ENCODE measurements at regions not wholly inside any gene's neighbourhood (a gene's known extent, or its start where the extent isn't known, plus 50 kb on each side); places are given as distances from the start of the nearest gene placed in this dataset.

DNA sequence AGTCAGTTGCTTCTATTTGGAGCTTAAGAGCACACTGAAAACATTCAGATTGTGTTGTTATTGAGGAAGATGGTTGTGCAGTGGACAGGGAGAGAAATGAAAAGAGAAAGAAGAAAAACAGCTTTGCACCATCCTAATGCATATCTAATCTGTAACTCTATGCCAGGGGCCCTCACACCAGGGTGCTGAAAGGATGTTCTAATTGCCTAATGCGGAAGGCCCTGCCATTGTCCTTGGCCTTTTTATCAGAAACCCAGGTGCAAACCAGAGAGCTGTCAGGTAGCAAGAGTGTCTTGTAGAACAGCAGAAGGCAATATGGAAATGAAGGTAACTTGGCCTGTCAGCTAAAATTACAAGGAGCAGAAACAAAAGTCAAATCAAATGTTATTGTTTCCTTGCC is 384.5 kb upstream of the PIK3R1 start:
- POLR2A ChIA-PET = no interaction called here

DNA sequence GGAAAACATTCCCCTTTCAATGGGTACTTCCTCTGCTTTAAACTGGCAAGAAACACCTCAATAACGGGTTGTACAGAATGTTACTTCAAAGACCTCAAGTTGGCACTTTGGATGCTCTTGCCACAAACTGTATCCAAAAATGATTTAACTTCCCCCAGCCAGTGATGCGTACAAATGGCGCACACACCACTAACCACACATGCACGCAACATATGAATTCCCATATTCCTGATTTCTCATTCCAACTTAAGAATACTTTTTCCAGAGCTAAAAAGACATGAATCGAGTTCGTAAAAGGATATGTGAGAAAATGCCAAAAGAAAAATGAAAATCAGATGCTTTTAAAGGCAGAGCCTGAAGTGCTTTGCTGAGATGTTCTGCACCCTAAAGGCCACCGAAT is 388.0 kb upstream of the PIK3R1 start:
- no peak for DNase-seq
- intact Hi-C loops (cut with micrococcal nuclease) = no loop called here
- no peak for ATAC-seq
- Mint-ChIP-seq H3K4me1 (ENCODE audit: low read depth) (no peaks in the 10 kb centered on the region), H3K9me3 (peaks cover 6% of the 10 kb centered on the region), H3K27ac (no peak overlapping the region), H3K4me3 (no peak overlapping the region), H3K36me3 (ENCODE audit: low read depth) (no peaks in the 10 kb centered on the region), H3K27me3 (no peaks in the 10 kb centered on the region)
- ChIA-PET CTCF (no interaction called here), POLR2A (no interaction called here)
- TF ChIP-seq, protein P1, sequence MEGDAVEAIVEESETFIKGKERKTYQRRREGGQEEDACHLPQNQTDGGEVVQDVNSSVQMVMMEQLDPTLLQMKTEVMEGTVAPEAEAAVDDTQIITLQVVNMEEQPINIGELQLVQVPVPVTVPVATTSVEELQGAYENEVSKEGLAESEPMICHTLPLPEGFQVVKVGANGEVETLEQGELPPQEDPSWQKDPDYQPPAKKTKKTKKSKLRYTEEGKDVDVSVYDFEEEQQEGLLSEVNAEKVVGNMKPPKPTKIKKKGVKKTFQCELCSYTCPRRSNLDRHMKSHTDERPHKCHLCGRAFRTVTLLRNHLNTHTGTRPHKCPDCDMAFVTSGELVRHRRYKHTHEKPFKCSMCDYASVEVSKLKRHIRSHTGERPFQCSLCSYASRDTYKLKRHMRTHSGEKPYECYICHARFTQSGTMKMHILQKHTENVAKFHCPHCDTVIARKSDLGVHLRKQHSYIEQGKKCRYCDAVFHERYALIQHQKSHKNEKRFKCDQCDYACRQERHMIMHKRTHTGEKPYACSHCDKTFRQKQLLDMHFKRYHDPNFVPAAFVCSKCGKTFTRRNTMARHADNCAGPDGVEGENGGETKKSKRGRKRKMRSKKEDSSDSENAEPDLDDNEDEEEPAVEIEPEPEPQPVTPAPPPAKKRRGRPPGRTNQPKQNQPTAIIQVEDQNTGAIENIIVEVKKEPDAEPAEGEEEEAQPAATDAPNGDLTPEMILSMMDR (IDR thresholded peaks at IDR 0.05) = no peak

More for the DNA sequence above, 384.5 kb upstream of the PIK3R1 start:
- H3K9me3 Mint-ChIP-seq = no peaks in the 10 kb centered on the region
- no peaks in the 10 kb centered on the region for H3K4me1 Mint-ChIP-seq (ENCODE audit: low read depth)
- DNase-seq = no peak
- ATAC-seq = no peak
- no peak overlapping the region for H3K27ac Mint-ChIP-seq
- no peaks in the 10 kb centered on the region for H3K27me3 Mint-ChIP-seq
- no peaks in the 10 kb centered on the region for H3K36me3 Mint-ChIP-seq (ENCODE audit: low read depth)
- CTCF ChIA-PET = no interaction called here
- H3K4me3 Mint-ChIP-seq = no peak overlapping the region
- intact Hi-C loops (cut with micrococcal nuclease) = no loop called here
- TF ChIP-seq, protein P1 (IDR thresholded peaks at IDR 0.05) = no peak

DNA sequence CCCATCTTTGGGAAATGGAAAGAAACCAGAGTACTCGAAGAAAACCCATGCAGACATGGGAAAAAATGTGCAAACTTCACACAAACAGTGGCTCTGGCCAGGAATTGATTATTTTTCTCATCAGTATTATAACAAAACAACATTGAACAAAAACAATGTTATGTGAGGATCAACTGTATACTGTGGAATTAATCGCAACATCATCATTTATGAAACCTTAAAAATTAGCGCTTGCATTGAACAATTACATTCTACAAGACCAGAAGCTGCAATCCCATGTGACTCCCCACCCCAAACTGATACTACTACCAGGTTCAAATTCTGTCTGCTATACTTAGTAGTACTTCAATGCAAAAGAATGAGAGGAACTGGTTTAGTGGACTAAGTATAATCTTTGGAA is 390.7 kb upstream of the PIK3R1 start:
- TF ChIP-seq, protein P1 (IDR thresholded peaks at IDR 0.05) = no peak
- intact Hi-C loops (cut with micrococcal nuclease) = no loop called here
- no peaks in the 10 kb centered on the region for H3K4me1 Mint-ChIP-seq (ENCODE audit: low read depth)
- H3K27me3 Mint-ChIP-seq = no peaks in the 10 kb centered on the region
- H3K36me3 Mint-ChIP-seq (ENCODE audit: low read depth) = no peaks in the 10 kb centered on the region
- no peak for DNase-seq
- POLR2A ChIA-PET = no interaction called here
- no peak overlapping the region for H3K27ac Mint-ChIP-seq
- CTCF ChIA-PET = no interaction called here
- ATAC-seq = no peak
- no peak overlapping the region for H3K4me3 Mint-ChIP-seq
- peaks cover 6% of the 10 kb centered on the region for H3K9me3 Mint-ChIP-seq

DNA sequence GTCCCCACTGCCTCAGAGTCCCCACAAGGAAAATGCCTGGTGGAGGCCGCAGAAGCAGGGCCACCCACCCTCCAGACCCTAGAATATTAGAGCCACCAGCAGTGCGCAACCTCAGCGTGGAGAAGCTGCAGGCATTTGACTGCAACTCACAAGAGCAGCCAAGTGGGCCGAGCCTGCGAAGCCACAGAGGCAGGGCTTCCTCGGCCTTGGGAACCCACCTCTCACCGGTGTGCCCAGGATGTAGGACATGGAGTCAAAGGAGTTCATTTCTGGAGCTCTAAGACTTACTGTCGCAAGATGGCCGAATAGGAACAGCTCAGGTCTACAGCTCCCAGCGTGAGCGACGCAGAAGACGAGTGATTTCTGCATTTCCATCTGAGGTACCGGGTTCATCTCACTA is 397.9 kb upstream of the PIK3R1 start:
- Mint-ChIP-seq H3K27ac (no peak overlapping the region), H3K36me3 (ENCODE audit: low read depth) (no peaks in the 10 kb centered on the region), H3K4me3 (no peak overlapping the region), H3K9me3 (no peaks in the 10 kb centered on the region), H3K27me3 (peaks cover 3% of the 10 kb centered on the region), H3K4me1 (ENCODE audit: low read depth) (no peaks in the 10 kb centered on the region)
- TF ChIP-seq, protein P1 (IDR thresholded peaks at IDR 0.05) = no peak
- DNase-seq (no peak), ATAC-seq (no peak)
- POLR2A ChIA-PET = no interaction called here
- intact Hi-C loops (cut with micrococcal nuclease) = no loop called here
- CTCF ChIA-PET = no interaction called here

DNA sequence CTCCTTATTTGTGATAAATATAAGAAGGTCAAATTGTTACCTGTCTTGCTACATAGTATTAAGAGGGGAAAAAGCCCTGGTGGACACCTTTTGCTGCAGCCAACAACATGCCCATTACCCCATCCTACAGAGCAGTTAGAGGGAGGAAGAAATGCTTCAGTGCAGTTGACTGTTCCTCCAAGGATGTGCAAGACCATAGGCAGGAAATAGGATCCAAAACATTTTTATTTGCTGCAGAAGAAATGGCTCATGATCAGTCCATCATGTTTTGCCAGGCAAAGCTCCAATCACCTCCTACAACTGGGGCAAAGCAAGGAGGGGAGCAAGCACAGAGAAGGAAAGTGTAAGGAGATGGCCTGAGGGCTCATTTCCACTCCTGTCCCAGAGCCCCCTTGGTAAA is 399.1 kb upstream of the PIK3R1 start:
- Mint-ChIP-seq H3K4me1 (ENCODE audit: low read depth) (no peaks in the 10 kb centered on the region), H3K9me3 (no peaks in the 10 kb centered on the region), H3K4me3 (no peak overlapping the region), H3K36me3 (ENCODE audit: low read depth) (no peaks in the 10 kb centered on the region), H3K27ac (no peak overlapping the region), H3K27me3 (peaks cover 5% of the 10 kb centered on the region)
- TF ChIP-seq, protein P1 (IDR thresholded peaks at IDR 0.05) = no peak
- DNase-seq = no peak
- intact Hi-C loops (cut with micrococcal nuclease) = no loop called here
- no peak for ATAC-seq
- POLR2A ChIA-PET = no interaction called here
- CTCF ChIA-PET = no interaction called here
